NCI-H526 (cell line): ENCODE measurements at regions not wholly inside any gene's neighbourhood (a gene's known extent, or its start where the extent isn't known, plus 50 kb on each side); places are given as distances from the start of the nearest gene placed in this dataset.
A peak's percentile ranks its signal among the peaks of the same experiment; 100 is the strongest.
"Not testable (repeated sequence)": the region's sequence is repeated elsewhere in the genome, so short reads cannot be mapped to it uniquely, and the experiment has no call there.

Experiments used
- DNase-seq, 2 experiments: peaks; one replicate each; lab custom pipeline; 2025; lab: John Stamatoyannopoulos, UW

DNA sequence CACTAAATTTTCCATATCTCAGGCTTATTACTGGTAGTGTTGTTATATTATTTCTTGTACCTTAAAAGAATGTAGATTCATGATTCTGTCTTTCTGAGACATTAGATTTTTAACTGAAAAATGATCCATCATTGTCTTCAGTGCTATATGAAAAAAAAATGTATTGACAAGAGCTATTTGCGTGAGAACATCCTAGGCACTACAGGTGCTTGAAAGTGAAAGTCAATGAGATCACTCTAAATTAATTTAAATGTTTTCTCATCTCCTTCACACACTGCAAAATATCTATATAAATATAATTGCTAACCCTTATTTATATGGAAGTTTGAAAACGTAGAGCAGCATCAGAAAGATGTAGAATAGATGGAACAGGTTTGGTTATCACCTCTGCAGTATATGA is 684.6 kb downstream of the TRIB2 start:
- DNase-seq: no peak

DNA sequence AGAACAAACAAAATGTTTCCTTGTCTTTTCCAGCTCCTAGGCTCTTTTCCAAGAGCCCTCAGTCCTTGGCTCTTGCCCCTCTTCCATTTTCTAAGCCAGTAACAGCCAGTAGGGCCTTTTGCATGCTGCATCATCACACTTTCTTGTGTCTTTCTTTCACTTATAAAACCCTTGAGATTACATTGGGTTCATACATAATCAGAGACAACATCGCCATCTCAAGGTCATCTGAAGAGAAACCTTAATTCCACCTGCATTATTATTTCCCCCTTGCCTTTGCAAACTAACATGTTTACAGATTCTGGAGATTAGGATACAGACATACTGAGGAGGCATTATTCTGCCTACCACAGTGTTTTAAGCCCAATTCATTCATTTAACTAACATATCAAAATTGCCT is 697.3 kb downstream of the TRIB2 start:
- DNase-seq: peak; percentile 57 to 58

DNA sequence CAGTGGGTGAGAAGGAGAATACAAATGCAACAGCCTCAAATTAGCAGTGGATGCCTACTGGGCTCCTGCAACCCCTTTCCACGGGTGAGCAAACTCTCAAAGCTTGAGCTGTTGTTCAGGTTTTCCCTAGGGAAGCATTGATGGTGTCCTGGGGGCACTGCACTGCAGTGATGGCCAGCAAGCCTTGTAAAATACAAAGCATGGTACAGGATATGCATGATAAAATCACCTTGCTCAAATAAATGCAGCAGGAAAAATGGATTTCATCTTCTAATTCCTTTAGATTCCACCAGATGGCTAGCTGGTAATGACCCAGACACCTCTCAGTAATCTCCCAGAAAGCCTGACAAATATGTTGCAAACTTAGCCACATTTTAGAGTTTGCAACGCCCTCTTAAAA is 698.2 kb downstream of the TRIB2 start:
- DNase-seq: peak; percentile 67 to 80

DNA sequence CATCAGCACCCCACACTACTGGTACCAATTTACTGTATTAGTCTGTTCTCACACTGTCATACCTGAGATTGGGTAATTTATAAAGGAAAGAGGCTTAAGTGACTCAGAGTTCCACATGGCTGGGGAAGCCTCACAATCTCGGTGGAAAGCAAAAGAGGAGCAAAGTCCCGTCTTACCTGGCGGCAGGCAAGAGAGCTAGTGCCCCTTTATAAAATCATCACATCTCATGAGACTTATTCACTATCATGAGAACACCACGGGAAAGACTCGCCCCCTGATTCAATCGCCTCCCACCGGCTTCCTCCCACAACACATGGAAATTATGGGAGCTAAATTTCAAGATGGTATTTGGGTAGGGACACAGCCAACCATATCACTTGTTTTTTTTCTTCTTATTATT is 717.2 kb downstream of the TRIB2 start:
- DNase-seq: no peak

DNA sequence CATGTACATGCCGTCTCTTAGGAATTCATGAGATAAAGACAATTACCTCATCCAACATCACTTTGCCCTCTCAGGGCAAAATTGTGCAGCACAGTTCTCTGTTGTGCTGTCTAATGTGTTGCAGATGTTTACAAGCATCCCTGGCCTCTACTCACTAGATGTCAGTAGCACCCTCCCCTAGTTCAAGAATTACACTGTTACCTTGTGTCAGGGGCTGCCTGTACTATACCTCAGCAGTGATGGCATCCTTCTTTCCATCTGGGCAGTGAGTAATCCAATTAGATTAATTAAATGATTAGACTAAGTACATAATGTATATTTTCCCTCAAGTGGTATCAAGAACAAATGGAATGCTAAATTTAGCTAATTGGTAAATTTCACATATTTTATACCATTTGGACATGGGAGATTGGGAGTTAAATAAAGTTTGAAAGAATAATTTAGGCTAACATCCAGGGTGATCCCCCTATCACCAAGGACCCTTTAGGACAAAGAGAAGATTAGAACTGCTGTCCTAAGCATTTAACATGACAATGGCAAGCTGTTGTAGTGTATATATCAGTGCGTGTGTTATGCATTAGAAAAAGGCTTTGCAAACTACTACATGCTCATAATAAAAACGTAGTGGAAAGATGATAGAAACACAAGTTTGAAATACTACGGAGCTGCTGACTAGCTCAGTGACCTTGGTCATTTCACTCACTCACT is 727.0 kb downstream of the TRIB2 start:
- not testable (repeated sequence) for DNase-seq

DNA sequence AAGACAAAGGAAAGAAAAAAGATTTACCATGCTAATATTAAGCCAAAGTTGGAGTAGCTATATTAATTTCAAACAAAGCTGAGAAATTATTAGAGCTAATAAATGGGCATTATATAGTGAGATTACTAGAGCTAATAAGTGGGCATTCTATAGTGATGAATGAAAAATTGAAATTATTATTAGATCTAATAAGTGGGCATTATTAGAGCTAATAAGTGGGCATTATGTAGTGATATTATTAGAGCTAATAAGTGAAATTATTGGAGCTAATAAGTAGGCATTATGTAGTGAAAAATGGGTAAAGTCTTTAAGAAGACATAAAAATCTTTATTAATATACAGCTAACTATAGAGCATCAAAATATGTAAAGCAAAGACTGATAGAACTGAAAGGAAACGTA is 745.7 kb downstream of the TRIB2 start:
- no peak for DNase-seq

DNA sequence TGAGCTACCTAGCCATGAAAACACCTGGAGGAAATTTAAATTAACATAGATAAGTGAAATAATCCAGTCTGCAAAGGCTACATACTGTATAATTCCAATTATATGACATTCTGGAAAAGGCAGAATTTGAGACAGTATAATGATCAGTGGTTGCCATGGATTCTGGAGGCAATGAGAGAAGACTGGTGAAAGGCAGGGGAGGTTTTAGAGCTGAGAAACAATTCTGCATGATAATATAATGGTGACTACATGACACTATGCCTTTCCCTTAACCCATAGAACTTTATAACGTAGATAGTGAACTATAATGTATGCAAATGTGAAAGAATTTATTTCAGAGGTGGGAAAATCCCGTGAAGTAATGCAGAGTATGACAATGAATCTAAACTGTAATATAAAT is 749.3 kb downstream of the TRIB2 start:
- DNase-seq: no peak

DNA sequence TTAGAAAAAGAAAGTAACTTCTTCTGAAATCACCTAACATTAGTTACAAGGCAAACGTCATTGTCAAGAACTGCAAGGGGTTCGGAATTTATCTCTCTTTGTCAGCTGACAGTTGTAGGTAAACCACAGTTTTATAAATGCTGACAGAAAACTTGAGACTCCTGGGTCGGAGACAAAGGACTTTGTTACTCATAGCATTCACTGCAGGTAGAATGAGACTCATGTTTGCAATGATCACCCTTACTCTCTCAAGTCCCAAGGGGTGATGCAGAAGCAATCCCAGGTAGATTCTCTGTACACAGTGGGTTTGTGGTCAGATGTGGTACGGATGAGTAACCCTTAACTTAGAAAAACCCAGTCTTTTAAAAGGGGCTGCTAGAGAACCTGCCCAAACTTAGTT is 757.8 kb downstream of the TRIB2 start:
- DNase-seq: no peak

DNA sequence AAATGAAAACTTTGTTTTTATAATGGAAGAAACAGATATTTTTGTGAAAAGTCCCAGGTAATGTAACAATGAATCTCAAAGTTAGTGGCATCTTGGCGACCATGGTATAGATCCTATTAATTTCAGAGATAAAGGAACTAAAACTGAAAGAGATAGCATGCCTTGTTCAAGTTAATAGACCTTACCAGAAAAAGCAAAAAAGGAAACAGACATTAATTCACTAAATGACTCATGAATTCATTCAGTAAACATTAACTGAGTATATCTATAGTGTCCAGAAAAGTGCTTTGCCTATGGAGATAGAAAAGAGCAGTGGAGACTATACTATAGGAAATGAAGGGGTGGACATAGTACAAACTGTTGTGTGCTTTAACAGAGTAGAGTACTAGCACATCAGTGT is 763.3 kb downstream of the TRIB2 start:
- no peak for DNase-seq

DNA sequence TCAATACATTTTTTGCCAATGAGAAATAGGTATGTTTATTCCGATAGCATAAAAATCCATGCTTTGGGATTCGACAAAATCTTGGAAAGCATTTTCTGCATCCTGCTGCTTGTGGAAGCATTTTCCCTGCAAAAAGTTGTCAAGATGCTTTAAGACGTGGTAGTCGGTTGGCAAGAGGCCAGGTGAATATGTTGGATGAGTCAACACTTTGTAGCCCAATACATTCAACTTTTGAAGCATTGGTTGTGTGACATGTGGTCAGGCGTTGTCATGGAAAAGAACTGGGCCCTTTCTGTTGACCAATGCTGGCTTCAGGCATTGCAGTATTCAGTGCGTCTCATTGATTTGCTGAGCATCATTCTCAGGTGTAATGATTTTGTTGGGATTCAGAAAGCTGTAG is 764.5 kb downstream of the TRIB2 start:
- no peak for DNase-seq

DNA sequence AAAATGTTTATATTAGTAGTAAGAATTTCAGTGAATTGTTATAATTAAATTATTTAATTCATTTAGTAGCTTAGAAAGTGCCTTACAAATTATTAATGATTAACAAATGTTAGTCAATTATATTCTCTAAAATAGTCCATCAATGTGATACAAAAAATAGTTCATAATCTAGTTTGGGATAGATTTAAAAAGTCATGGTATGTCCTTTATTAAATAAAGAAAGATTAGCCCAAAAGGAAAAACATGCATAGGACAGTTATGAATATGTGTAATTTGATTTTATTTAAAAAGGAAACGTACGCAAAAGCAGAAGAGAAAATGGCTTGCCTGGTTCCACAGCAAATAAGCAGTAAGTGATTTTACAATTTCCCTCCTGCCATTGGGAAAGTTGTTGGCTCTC is 768.5 kb downstream of the TRIB2 start:
- no peak for DNase-seq

DNA sequence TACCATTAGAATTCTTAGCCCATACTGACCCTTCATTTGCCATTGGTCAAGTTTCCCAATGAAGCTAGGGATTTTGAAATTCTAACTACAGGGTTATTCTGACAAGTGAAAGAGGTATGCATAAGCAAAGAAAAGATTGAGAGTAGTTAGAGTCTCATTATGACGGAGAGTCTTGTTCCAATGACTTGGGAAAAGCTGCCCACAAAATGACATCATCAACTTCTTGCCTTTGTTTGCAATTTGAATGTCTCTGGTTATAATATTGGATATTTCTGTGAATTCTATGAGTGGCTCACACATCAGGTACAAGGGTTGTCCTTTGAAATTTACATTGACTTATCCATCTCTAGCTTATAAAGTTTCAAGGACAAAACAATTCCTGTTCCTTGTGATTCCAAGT is 772.2 kb downstream of the TRIB2 start:
- no peak for DNase-seq

DNA sequence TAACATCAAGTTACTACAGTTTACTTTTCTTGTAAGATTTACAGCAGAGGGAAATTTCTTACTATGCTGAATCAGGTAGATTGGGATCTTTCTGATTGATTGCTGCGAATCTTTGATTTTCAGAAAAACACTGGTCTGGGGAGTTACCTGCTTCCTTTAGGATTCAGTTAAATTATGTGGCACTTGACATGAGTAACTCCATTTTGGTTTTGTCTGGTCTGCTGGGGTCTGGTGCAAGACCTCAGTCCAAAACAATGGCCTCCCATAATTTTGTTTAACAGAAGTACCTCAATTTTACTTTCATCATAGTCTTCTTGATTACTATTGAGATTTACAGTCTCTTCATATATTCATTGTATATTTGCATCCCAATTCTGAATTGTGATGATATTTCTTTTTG is 775.5 kb downstream of the TRIB2 start:
- no peak for DNase-seq

DNA sequence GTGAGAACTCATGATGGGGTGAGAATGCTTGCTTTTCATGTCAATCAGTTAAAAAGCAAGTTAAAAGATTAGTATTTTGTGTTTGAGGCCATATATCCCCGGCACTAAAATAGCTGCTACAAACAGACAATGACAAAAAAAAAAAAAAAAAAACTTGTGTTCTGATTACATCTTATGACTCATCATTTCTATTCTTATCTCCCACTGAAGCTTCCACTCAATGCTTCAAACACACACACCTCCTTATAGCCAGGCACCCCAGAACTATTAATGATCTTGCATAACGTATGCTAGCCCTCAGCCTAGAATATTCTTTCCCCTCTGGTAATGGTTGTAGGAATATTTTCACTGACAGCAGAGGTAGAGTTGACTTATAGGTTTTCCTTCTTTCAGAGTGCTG is 778.3 kb downstream of the TRIB2 start:
- DNase-seq: no peak

DNA sequence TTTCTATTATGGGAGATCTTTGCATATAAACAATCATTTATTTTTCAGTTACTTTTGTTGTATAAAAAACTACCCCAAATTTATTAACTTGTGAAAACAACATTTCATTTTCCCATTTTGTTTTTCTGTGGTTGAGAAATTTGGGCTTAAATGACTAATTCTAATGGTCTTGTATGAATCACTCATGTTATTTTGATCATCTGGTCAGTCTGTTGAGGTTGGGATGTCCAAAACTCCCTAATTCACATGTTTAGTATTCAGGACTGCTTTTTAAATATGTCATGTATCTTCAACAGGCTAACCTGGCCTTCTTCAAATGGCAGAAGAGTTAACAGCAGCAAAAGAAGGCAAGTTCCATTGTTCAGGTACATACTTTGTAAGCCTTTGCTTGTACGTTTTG is 788.1 kb downstream of the TRIB2 start:
- DNase-seq: no peak

DNA sequence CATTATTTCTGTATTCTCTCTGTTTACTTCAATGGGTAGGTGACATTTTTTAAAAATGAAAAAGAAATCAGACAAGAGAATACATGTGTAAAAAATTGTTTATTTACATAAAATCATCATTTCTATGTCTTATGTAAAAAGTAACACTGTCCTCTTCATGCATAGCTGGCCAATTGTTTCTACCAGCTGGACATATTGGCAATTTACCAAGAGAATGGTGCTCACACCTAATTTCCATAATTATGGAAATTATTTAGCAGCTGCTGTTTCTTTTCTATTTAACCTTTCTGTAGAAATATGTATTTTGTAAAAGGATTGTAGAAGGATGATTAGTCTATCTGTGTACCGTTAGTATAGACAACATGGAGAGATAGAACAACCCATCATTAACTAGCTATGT is 791.9 kb downstream of the TRIB2 start:
- no peak for DNase-seq

DNA sequence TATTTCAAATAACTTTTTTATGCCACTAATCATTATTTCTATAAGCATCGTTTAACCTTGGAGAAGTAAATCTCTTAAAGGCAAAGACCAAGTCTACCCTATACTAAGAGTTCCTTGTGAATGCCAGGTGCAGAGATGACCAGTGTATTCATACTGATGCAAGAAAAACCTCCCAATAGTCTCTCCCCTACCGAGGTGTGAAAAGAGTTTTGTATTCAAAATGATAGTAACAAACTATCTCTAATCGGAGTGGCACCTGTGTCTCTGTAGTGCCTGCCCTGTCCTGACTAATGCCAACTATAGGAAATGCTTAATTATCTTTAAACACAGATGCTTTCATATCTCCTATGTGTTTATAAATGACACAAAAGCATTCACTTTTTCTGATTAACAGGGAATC is 798.5 kb downstream of the TRIB2 start:
- no peak for DNase-seq

DNA sequence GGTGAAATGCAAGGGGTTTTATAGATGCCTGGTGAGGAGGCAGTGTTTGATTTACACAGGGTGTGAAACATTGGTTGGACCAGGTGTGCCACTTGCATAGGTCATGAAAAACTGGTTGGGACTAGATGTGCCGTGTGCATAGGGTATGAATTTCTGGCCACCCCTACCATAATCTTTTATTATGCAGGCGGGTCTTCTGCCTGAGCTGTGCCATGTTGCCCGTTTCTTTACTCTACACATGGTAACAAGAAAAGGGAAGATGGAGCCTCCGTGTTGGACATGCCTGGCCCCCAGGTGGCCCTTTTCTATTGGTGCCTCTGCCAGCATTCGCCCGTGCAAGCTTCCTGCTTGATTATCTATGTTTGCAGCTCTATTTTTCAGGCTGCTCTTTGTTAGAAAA is 805.4 kb downstream of the TRIB2 start:
- no peak for DNase-seq

DNA sequence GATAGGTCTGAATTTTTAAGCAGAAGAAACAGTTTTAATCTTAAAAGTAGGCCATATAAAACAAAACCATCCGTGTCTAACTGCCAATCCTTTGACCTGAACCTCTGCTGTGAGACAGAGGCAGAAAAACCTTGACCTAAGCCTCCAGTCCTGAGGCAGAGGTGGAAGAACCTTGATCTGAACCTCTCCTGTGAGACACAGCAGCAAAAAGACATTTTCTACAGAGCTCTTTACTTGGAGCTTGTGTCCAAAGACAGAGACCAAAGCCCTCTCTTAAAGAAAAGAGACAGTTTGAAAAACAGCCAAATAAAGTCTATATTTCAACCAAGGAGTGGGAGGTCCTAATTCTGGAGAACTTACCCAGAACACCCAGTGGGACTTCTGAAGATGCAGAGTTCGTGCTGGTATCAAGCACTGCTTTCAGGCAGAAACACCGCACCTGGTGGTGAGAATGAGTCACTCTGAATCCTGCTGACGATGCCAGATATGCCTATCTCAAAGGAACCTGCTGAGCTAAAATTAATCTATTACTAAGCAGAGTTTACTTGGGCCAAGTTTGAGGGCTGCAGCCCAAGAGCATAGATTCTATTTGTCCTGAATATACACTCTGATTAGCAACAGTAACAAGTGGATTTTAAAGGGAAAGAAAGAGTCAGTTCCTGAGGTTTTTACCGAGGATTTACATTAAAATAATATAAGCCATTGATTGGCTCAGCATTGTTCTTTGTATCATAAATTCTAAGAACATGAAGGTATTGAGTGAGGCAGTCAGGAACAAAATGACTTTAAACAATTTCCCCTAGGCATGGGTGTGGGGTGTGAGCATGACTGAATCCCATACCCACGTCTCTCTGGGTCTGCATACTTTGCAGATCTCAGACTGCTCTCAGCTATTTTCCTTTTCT is 806.4 kb downstream of the TRIB2 start:
- no peak for DNase-seq

DNA sequence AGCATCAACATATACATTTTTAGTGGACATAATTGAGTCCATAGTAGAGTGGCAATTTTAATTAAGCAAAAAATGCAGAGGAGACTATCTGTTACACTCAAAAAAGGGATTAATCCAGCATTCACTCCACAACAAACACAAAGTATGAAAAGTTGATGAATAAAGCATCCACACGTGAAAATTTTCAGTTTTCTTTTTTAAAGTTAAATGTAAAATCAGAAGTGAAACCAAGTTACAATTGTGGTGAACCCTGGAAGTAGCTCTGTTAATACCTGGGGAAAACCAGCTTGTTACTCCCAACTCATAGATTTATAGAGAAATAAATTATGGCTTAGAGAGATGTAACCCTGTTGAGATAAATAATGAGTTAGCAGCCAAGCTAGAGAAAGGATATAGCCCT is 807.8 kb downstream of the TRIB2 start:
- DNase-seq: no peak

DNA sequence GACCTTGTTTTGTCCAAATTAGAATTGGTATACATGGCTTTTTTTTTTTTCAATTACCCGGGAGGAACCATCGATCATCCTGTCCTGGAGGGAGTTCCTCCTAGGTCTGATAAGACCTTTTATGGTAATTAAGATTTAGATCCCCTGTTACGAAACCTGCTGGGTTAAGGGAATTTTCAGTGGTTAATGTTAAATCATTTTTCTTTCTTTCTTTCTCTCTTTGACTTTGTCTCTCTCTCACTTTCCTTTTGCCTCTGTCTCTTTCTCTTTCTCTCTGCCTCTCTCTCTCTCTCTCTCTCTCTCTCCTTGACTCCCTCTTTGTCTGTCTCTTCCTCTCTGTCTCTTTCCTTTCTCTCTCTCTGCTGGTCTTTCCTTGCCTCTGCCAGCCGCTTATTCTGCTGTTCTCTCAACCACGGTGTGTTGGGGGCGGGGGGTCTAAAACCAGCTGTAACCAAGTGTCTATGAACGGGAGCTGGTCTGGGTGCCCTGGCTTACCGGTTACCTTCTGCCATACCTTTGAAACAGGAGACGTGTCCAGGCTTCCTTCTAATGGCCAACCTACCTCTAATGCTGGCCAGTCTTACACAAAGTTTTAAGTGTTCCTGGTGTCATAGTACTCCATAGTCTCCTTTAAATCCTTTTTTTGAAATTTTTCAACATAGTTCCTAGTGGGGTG is 815.1 kb downstream of the TRIB2 start:
- not testable (repeated sequence) for DNase-seq

DNA sequence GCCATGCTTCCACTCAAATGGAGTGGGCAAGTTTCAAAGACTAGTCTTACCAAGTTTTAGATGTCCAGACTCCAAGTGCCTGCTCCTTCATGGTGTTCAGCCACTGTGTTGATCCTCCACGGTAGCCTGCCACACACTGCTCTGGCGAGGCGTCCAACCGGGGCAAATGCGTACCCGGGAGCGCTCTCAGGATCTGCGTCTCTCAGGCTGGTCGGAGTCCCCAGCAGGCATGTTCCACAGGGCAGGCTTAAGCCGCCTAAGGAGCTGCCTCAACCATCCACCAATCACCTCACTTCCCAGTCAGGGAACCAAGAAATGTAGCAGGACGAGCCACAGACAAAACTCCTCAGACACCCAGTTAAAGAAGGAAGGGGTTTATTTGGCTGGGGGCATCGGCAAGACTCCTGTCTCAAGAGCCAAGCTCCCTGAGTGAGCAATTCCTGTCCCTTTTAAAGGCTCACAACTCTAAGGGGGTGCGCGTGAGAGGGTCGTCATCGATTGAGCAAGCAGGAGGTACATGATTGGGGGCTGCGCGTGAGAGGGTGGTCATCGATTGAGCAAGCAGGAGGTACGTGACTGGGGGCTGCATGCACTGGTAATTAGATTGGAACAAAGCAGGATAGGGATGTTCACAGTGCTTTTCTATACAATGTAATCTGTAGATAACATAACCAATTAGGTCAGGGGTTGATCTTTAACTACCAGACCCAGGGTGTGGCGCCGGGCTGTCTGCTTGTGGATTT is 816.2 kb downstream of the TRIB2 start:
- not testable (repeated sequence) for DNase-seq
